HCT116 (cell line): ENCODE measurements at regions not wholly inside any gene's neighbourhood (a gene's known extent, or its start where the extent isn't known, plus 50 kb on each side); places are given as distances from the start of the nearest gene placed in this dataset.

Experiments
- ATAC-seq: fragments of 200-7000 bp; cut with Tn5 transposase; 2 replicates; pipeline ENCODE4 v1.9.1; 2020; ENCODE audit warnings: mild to moderate bottlenecking, moderate library complexity
- BruUV-seq: library from RNA; stranded (reverse); fragments of 400-500 nt; replicated peaks from 2 replicates; lab custom pipeline; 2021; lab: Mats Ljungman, UMichigan
- CTCF ChIA-PET: fragments of 300-600 bp; sonication (Branson Sonifier 250); formaldehyde crosslinking; loops from one replicate; lab custom pipeline; 2021; ENCODE audit warnings: antibody characterized with exemption; lab: Charles Lee
- POLR2A ChIA-PET: fragments of 300-600, 350-600 bp; sonication (Branson Sonifier 250); formaldehyde crosslinking; loops from one replicate; lab custom pipeline; 2021; ENCODE audit warnings: antibody characterized with exemption; lab: Charles Lee
- RAD21 ChIA-PET, 2 experiments: fragments of 300-600 bp; sonication (Branson Sonifier 250); formaldehyde crosslinking; loops; one replicate each; lab custom pipeline; 2023; ENCODE audit warnings: low total read pairs in 2 of 2; ENCODE audit not compliant: uncharacterized antibody in 2 of 2, unreplicated experiment in 2 of 2, low non-redundant PET in 1 of 2; lab: Charles Lee
- DNase-seq: peaks from one replicate; pipeline ENCODE4 v3.0.0-alpha.2; 2010; ENCODE audit warnings: low read depth, low spot score
- H2AFZ ChIP-seq: fragments of 200-600 bp; shearing (Covaris generic), sonication (generic); 2 replicates; pipeline ENCODE4 v1.6.1; 2017; ENCODE audit warnings: low read depth, mixed run types, mixed read lengths, antibody characterized with exemption, low read length; ENCODE audit not compliant: poor library complexity, severe bottlenecking
- H3K27ac ChIP-seq: 2 replicates; pipeline ENCODE4 v1.5.1; 2012; ENCODE audit warnings: low read depth, low read length
- H3K27me3 ChIP-seq: fragments of 200-600 bp; sonication (generic); 2 replicates; pipeline ENCODE4 v1.6.1; 2016; ENCODE audit warnings: mixed run types, low read length, mixed read lengths; ENCODE audit not compliant: insufficient read depth
- H3K36me3 ChIP-seq, 2 experiments: fragments of 200-500 bp in 1 of 2; fragments of 200-600 bp in 1 of 2; sonication (Bioruptor generic) in 1 of 2; sonication (generic) in 1 of 2; 2 replicates each; pipeline versions ENCODE4 v1.5.1 to v1.6.1; 2014 to 2016; ENCODE audit warnings: low read length in 2 of 2, inconsistent platforms in 1 of 2, mixed read lengths in 1 of 2, mixed run types in 1 of 2; ENCODE audit not compliant: insufficient read depth in 2 of 2, control insufficient read depth in 1 of 2
- H3K4me1 ChIP-seq, 2 experiments: fragments of 200-600 bp in 1 of 2; sonication (generic) in 1 of 2; 2 replicates each; pipeline versions ENCODE4 v1.5.1 to v1.6.1; 2012 to 2017; ENCODE audit warnings: low read length in 2 of 2, inconsistent platforms in 1 of 2, mild to moderate bottlenecking in 1 of 2, mixed read lengths in 1 of 2, mixed run types in 1 of 2, moderate library complexity in 1 of 2; ENCODE audit not compliant: insufficient read depth in 2 of 2, control insufficient read depth in 1 of 2
- H3K4me2 ChIP-seq: fragments of 200-600 bp; sonication (generic); 2 replicates; pipeline ENCODE4 v1.6.1; 2017; ENCODE audit warnings: mixed run types, low read length, mixed read lengths
- H3K4me3 ChIP-seq, 2 experiments: fragments of 200-600 bp in 1 of 2; sonication (generic) in 1 of 2; replicated peaks in 1 of 2; 2 replicates each; pipeline ENCODE4 v1.5.1; 2011 to 2016; ENCODE audit warnings: low read length in 2 of 2, control low read depth in 1 of 2, low read depth in 1 of 2, mild to moderate bottlenecking in 1 of 2, mixed read lengths in 1 of 2, mixed run types in 1 of 2
- H3K79me2 ChIP-seq: fragments of 200-600 bp; sonication (generic); 2 replicates; pipeline ENCODE4 v1.6.1; 2017; ENCODE audit warnings: mild to moderate bottlenecking, mixed run types, low read length, moderate library complexity, mixed read lengths; ENCODE audit not compliant: insufficient read depth
- H3K9ac ChIP-seq: fragments of 200-600 bp; sonication (generic); 2 replicates; pipeline ENCODE4 v1.6.1; 2016; ENCODE audit warnings: low read length, mixed read lengths
- H3K9me2 ChIP-seq: fragments of 200-600 bp; sonication (generic), shearing (Covaris generic); 2 replicates; pipeline ENCODE4 v1.6.1; 2017; ENCODE audit warnings: mixed run types, mild to moderate bottlenecking, moderate library complexity; ENCODE audit not compliant: insufficient read depth
- H3K9me3 ChIP-seq, 2 experiments: fragments of 200-500 bp in 1 of 2; fragments of 200-600 bp in 1 of 2; sonication (Bioruptor generic) in 1 of 2; sonication (generic) in 1 of 2; 2 replicates each; pipeline ENCODE4 v1.6.1; 2014 to 2017; ENCODE audit warnings: low read length in 2 of 2, mixed read lengths in 2 of 2, inconsistent platforms in 1 of 2, low read depth in 1 of 2, mild to moderate bottlenecking in 1 of 2, mixed run types in 1 of 2, moderate library complexity in 1 of 2; ENCODE audit not compliant: control insufficient read depth in 1 of 2, insufficient read depth in 1 of 2
- H4K20me1 ChIP-seq: fragments of 200-600 bp; sonication (generic), shearing (Covaris generic); 2 replicates; pipeline ENCODE4 v1.6.1; 2017; ENCODE audit warnings: mixed run types, mild to moderate bottlenecking, moderate library complexity; ENCODE audit not compliant: insufficient read depth
- CBX3 ChIP-seq: IDR thresholded peaks from 2 replicates; pipeline ENCODE4 v1.6.1; 2012; ENCODE audit warnings: low read depth
- CEBPB ChIP-seq: IDR thresholded peaks from 2 replicates; pipeline ENCODE4 v1.6.1; 2012; ENCODE audit warnings: low read depth
- CTCF ChIP-seq, 3 experiments: fragments of 200-600 bp in 1 of 3; sonication (generic) in 1 of 3; IDR thresholded peaks in 2 of 3; conservative IDR thresholded peaks in 1 of 3; 2 replicates each; pipeline ENCODE4 v1.5.1; 2012 to 2017; ENCODE audit warnings: low read depth in 2 of 3, low read length in 2 of 3, antibody characterized with exemption in 1 of 3, borderline replicate concordance in 1 of 3, control low read depth in 1 of 3, mild to moderate bottlenecking in 1 of 3, mixed read lengths in 1 of 3, mixed run types in 1 of 3, moderate library complexity in 1 of 3; ENCODE audit not compliant: insufficient read depth in 1 of 3
- EGR1 ChIP-seq: IDR thresholded peaks from 2 replicates; pipeline ENCODE4 v1.6.1; 2012; ENCODE audit warnings: low read depth
- EZH2 ChIP-seq: fragments of 200-600 bp; sonication (generic); IDR thresholded peaks from 2 replicates; pipeline ENCODE4 v1.6.1; 2017; ENCODE audit warnings: antibody characterized with exemption, mixed run types
- FOSL1 ChIP-seq: IDR thresholded peaks from 2 replicates; pipeline ENCODE4 v1.6.1; 2012; ENCODE audit warnings: low read depth
- JUND ChIP-seq: IDR thresholded peaks from 2 replicates; pipeline ENCODE4 v1.6.1; 2012
- POLR2A ChIP-seq: IDR thresholded peaks from 2 replicates; pipeline ENCODE4 v1.7.0; 2011; ENCODE audit warnings: borderline replicate concordance; ENCODE audit not compliant: insufficient read depth, insufficient read length; ENCODE audit errors: extremely low read depth
- POLR2AphosphoS5 ChIP-seq: IDR thresholded peaks from 2 replicates; pipeline ENCODE4 v1.6.1; 2011; ENCODE audit warnings: mild to moderate bottlenecking, low read depth, low read length, moderate library complexity
- RAD21 ChIP-seq: IDR thresholded peaks from 2 replicates; pipeline ENCODE4 v1.6.1; 2012; ENCODE audit warnings: low read depth, mild to moderate bottlenecking
- SIN3A ChIP-seq: IDR thresholded peaks from 2 replicates; pipeline ENCODE4 v1.6.1; 2012; ENCODE audit warnings: low read depth
- SP1 ChIP-seq: IDR thresholded peaks from 2 replicates; pipeline ENCODE4 v1.6.1; 2012; ENCODE audit warnings: low read depth
- ZFX ChIP-seq: fragments of 450-650 bp; IDR thresholded peaks from 2 replicates; pipeline ENCODE4 v1.6.1; 2017
- ZNF274 ChIP-seq: fragments of 200-500 bp; sonication (Bioruptor generic); IDR thresholded peaks from 2 replicates; pipeline ENCODE4 v1.6.1; 2014; ENCODE audit warnings: mild to moderate bottlenecking, low read depth, low read length, inconsistent platforms
- intact Hi-C: fragments of 100-400 bp; cut with micrococcal nuclease; formaldehyde crosslinking; loops from 2 replicates; pipeline ENCODE4 v1.10.0; 2022
- TF ChIP-seq, protein P1 (sequence below): IDR thresholded peaks from 2 replicates; pipeline ENCODE4 v1.6.1; 2012
- TF ChIP-seq, protein P2 (sequence below): IDR thresholded peaks from 2 replicates; pipeline ENCODE4 v1.6.1; 2012; ENCODE audit warnings: low read depth

- RAD21 ChIA-PET = interaction anchor here in 1 of 2 experiments (0.7 kb wide), 1 partner anchor 163 kb away, joined by 3 read pairs; no protein-coding TSS in a partner anchor
Observed at GRCh38 chr2:203651621-203652020, 54.8 kb upstream of the CD28 start.

DNA sequence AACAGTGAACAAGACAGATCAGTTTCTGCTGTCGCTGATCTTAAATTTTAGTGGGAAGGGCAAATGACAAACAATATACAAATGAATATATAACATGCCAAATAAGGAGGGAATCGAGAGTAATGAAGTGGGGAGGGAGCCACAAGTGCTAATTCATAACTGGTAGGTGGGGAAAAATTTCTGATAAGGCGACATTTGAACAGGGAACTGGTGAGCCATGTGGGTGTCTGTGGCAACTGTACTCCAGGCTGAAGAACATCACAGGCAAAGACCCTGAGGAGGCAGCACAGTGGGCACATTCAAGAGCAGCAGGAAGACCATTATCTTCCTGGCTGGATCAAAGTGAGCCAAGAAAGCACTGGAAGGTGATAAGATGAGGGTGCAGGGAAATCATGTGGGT, 51.6 kb upstream of the CD28 start:
- CTCF ChIA-PET = interaction anchor here (1.0 kb wide), 1 partner anchor 160 kb away, joined by 3 read pairs; no protein-coding TSS in a partner anchor
- H3K9me2 ChIP-seq = no peaks in the 10 kb centered on the region
- TF ChIP-seq, protein P1, sequence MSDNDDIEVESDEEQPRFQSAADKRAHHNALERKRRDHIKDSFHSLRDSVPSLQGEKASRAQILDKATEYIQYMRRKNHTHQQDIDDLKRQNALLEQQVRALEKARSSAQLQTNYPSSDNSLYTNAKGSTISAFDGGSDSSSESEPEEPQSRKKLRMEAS = no peak
- no peak for TF ChIP-seq RAD21
- TF ChIP-seq CBX3 = no peak
- TF ChIP-seq CEBPB = no peak
- no peak for TF ChIP-seq SP1
- no peak for TF ChIP-seq ZFX
- TF ChIP-seq SIN3A = no peak
- no peak for TF ChIP-seq POLR2AphosphoS5
- TF ChIP-seq JUND = no peak
- no peak for TF ChIP-seq FOSL1
- TF ChIP-seq CTCF (IDR thresholded peaks at IDR 0.05 in 2 of 3, conservative IDR thresholded peaks at IDR 0.05 in 1 of 3; ENCODE audit: borderline replicate concordance in 1 of 3, insufficient read depth in 1 of 3, low read depth in 2 of 3, low read length in 2 of 3) = no peak
- TF ChIP-seq ZNF274 = no peak
- no peak for TF ChIP-seq EZH2
- TF ChIP-seq, protein P2, sequence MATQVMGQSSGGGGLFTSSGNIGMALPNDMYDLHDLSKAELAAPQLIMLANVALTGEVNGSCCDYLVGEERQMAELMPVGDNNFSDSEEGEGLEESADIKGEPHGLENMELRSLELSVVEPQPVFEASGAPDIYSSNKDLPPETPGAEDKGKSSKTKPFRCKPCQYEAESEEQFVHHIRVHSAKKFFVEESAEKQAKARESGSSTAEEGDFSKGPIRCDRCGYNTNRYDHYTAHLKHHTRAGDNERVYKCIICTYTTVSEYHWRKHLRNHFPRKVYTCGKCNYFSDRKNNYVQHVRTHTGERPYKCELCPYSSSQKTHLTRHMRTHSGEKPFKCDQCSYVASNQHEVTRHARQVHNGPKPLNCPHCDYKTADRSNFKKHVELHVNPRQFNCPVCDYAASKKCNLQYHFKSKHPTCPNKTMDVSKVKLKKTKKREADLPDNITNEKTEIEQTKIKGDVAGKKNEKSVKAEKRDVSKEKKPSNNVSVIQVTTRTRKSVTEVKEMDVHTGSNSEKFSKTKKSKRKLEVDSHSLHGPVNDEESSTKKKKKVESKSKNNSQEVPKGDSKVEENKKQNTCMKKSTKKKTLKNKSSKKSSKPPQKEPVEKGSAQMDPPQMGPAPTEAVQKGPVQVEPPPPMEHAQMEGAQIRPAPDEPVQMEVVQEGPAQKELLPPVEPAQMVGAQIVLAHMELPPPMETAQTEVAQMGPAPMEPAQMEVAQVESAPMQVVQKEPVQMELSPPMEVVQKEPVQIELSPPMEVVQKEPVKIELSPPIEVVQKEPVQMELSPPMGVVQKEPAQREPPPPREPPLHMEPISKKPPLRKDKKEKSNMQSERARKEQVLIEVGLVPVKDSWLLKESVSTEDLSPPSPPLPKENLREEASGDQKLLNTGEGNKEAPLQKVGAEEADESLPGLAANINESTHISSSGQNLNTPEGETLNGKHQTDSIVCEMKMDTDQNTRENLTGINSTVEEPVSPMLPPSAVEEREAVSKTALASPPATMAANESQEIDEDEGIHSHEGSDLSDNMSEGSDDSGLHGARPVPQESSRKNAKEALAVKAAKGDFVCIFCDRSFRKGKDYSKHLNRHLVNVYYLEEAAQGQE = no peak
- TF ChIP-seq, all 23 proteins: peak for 0
- intact Hi-C loops = loop anchor here (5.0 to 10.0 kb wide), 3 partner anchors 428 to 1070 kb away; no protein-coding TSS in a partner anchor
- Histone ChIP-seq H4K20me1 (no peaks in the 10 kb centered on the region), H3K4me2 (no peak overlapping the region), H2AFZ (no peak overlapping the region), H3K27me3 (no peaks in the 10 kb centered on the region), H3K9me3 (no peaks in the 10 kb centered on the region), H3K27ac (no peak overlapping the region), H3K79me2 (no peaks in the 10 kb centered on the region), H3K4me3 (no peak overlapping the region), H3K9ac (no peak overlapping the region), H3K4me1 (peaks cover 0 to 2% of the 10 kb centered on the region in 2 experiments; a peak in 3 of 4 replicates), H3K36me3 (no peaks in the 10 kb centered on the region)
- RAD21 ChIA-PET = no interaction called here
- no TSS peak for BruUV-seq
- POLR2A ChIA-PET = no interaction called here
- ATAC-seq = no peak
- DNase-seq = no peak

More at GRCh38 chr2:203651621-203652020, 54.8 kb upstream of the CD28 start:
- no peak overlapping the region for H3K4me2 ChIP-seq
- no peaks in the 10 kb centered on the region for H3K79me2 ChIP-seq
- TF ChIP-seq SP1 (no peak), RAD21 (no peak), EGR1 (no peak), POLR2A (no peak), POLR2AphosphoS5 (no peak)
- intact Hi-C loops = loop anchor here (1.0 to 10.0 kb wide), 5 partner anchors 164 to 1067 kb away; no protein-coding TSS in a partner anchor
- no TSS peak for BruUV-seq
- no peaks in the 10 kb centered on the region for H4K20me1 ChIP-seq
- ATAC-seq = no peak
- no peaks in the 10 kb centered on the region for H3K9me2 ChIP-seq
- no peak overlapping the region for H2AFZ ChIP-seq
- H3K36me3 ChIP-seq = no peaks in the 10 kb centered on the region
- H3K4me1 ChIP-seq = peaks cover 0 to 9% of the 10 kb centered on the region in 2 experiments; a peak in 3 of 4 replicates
- no peak overlapping the region for H3K9ac ChIP-seq
- ChIA-PET CTCF (no interaction called here), POLR2A (no interaction called here)
- no peaks in the 10 kb centered on the region for H3K27me3 ChIP-seq
- no peak overlapping the region for H3K27ac ChIP-seq
- no peaks in the 10 kb centered on the region for H3K9me3 ChIP-seq
- H3K4me3 ChIP-seq = no peak overlapping the region
- DNase-seq = no peak
